ENCODE measurements at regions not wholly inside any gene's neighbourhood (a gene's known extent, or its start where the extent isn't known, plus 50 kb on each side); places are given as distances from the start of the nearest gene placed in this dataset.

- H3K23ac ChIP-seq (ENCODE audit: low read length), result no peak overlapping the region
- no peak overlapping the region for H3K4me2 ChIP-seq (ENCODE audit: low read length)
- no peak for DNase-seq
- H3K4ac ChIP-seq (ENCODE audit: low read depth, low read length), result no peak overlapping the region
- no peak overlapping the region for H4K12ac ChIP-seq (ENCODE audit: low read depth, low read length)
- H3K9ac ChIP-seq (ENCODE audit: low read length), result no peak overlapping the region
- H4K8ac ChIP-seq (ENCODE audit: low read depth, low read length), result no peak overlapping the region
- no peaks in the 10 kb centered on the region for H3K36me3 ChIP-seq (ENCODE audit: control insufficient read depth in 1 of 2, insufficient read depth in 2 of 2, low read length in 2 of 2)
- H2BK5ac ChIP-seq (ENCODE audit: low read depth, low read length, poor library complexity), result no peak overlapping the region
- no peak overlapping the region for H2BK120ac ChIP-seq (ENCODE audit: insufficient read depth, low read length, poor library complexity)
- no peak overlapping the region for H3K4me3 ChIP-seq (ENCODE audit: low read depth, low read length)
- H4K91ac ChIP-seq (ENCODE audit: low read depth, low read length), result no peak overlapping the region
- H3K9me3 ChIP-seq (ENCODE audit: insufficient read depth, low read depth, low read length), result peaks cover 7% of the 10 kb centered on the region
- H3K14ac ChIP-seq (ENCODE audit: low read length), result no peak overlapping the region
- no peaks in the 10 kb centered on the region for H3K27me3 ChIP-seq (ENCODE audit: insufficient read depth, low read length)
- no peaks in the 10 kb centered on the region for H3K79me1 ChIP-seq (ENCODE audit: low read length)
- 100% methylated on average over 2 of the region's 4 CpGs for WGBS (ENCODE audit: extremely low coverage, insufficient coverage, insufficient read length)
- no peak overlapping the region for H2AK5ac ChIP-seq (ENCODE audit: low read length)
- no peak overlapping the region for H3K18ac ChIP-seq (ENCODE audit: low read length)
- H2AFZ ChIP-seq (ENCODE audit: insufficient read depth, low read length, poor library complexity), result no peak overlapping the region
- H3K79me2 ChIP-seq (ENCODE audit: control insufficient read depth, insufficient read depth, low read length, poor library complexity), result no peaks in the 10 kb centered on the region
- no peak overlapping the region for H3K27ac ChIP-seq (ENCODE audit: low read depth, low read length)
- no peak overlapping the region for H2BK12ac ChIP-seq (ENCODE audit: low read length)
- peaks cover 0 to 4% of the 10 kb centered on the region in 2 experiments for H3K4me1 ChIP-seq (ENCODE audit: control insufficient read depth in 1 of 2, insufficient read depth in 2 of 2, low read length in 2 of 2)
Measured at GRCh38 chr2:116095636-116096035, 1653.2 kb downstream of the DPP10 start.

GRCh38 chr2:116098049-116098448 lies 1655.6 kb downstream of the DPP10 start:
- Histone ChIP-seq H3K27ac (ENCODE audit: low read depth, low read length) (no peak overlapping the region), H4K8ac (ENCODE audit: low read depth, low read length) (no peak overlapping the region), H2AFZ (ENCODE audit: insufficient read depth, low read length, poor library complexity) (no peak overlapping the region), H2AK5ac (ENCODE audit: low read length) (no peak overlapping the region), H3K27me3 (ENCODE audit: insufficient read depth, low read length) (no peaks in the 10 kb centered on the region), H3K4me1 (ENCODE audit: control insufficient read depth in 1 of 2, insufficient read depth in 2 of 2, low read length in 2 of 2) (peaks cover 0 to 4% of the 10 kb centered on the region in 2 experiments), H3K4ac (ENCODE audit: low read depth, low read length) (no peak overlapping the region), H3K14ac (ENCODE audit: low read length) (no peak overlapping the region), H2BK120ac (ENCODE audit: insufficient read depth, low read length, poor library complexity) (no peak overlapping the region), H3K9me3 (ENCODE audit: insufficient read depth, low read depth, low read length) (peaks cover 7% of the 10 kb centered on the region), H4K91ac (ENCODE audit: low read depth, low read length) (no peak overlapping the region), H3K4me2 (ENCODE audit: low read length) (no peak overlapping the region), H2BK12ac (ENCODE audit: low read length) (no peak overlapping the region), H3K36me3 (ENCODE audit: control insufficient read depth in 1 of 2, insufficient read depth in 2 of 2, low read length in 2 of 2) (no peaks in the 10 kb centered on the region), H3K18ac (ENCODE audit: low read length) (no peak overlapping the region), H3K9ac (ENCODE audit: low read length) (no peak overlapping the region), H3K4me3 (ENCODE audit: low read depth, low read length) (no peak overlapping the region), H3K79me1 (ENCODE audit: low read length) (no peaks in the 10 kb centered on the region), H2BK5ac (ENCODE audit: low read depth, low read length, poor library complexity) (no peak overlapping the region), H3K23ac (ENCODE audit: low read length) (no peak overlapping the region), H3K79me2 (ENCODE audit: control insufficient read depth, insufficient read depth, low read length, poor library complexity) (no peaks in the 10 kb centered on the region), H4K12ac (ENCODE audit: low read depth, low read length) (no peak overlapping the region)
- no CpG with 5 or more reads among the region's 5 CpGs for WGBS (ENCODE audit: extremely low coverage, insufficient coverage, insufficient read length)
- DNase-seq, result no peak

- H3K23ac ChIP-seq (ENCODE audit: low read length), result no peak overlapping the region
- H3K27me3 ChIP-seq (ENCODE audit: insufficient read depth, low read length), result no peaks in the 10 kb centered on the region
- no peaks in the 10 kb centered on the region for H3K36me3 ChIP-seq (ENCODE audit: control insufficient read depth in 1 of 2, insufficient read depth in 2 of 2, low read length in 2 of 2)
- H2BK5ac ChIP-seq (ENCODE audit: low read depth, low read length, poor library complexity), result no peak overlapping the region
- no peak overlapping the region for H3K18ac ChIP-seq (ENCODE audit: low read length)
- H3K9ac ChIP-seq (ENCODE audit: low read length), result no peak overlapping the region
- H2BK12ac ChIP-seq (ENCODE audit: low read length), result no peak overlapping the region
- no peaks in the 10 kb centered on the region for H3K79me2 ChIP-seq (ENCODE audit: control insufficient read depth, insufficient read depth, low read length, poor library complexity)
- no peak for DNase-seq
- H3K14ac ChIP-seq (ENCODE audit: low read length), result no peak overlapping the region
- H3K27ac ChIP-seq (ENCODE audit: low read depth, low read length), result no peak overlapping the region
- H3K4me3 ChIP-seq (ENCODE audit: low read depth, low read length), result no peak overlapping the region
- no peak overlapping the region for H4K8ac ChIP-seq (ENCODE audit: low read depth, low read length)
- no peaks in the 10 kb centered on the region for H3K4me1 ChIP-seq (ENCODE audit: control insufficient read depth in 1 of 2, insufficient read depth in 2 of 2, low read length in 2 of 2)
- H2AFZ ChIP-seq (ENCODE audit: insufficient read depth, low read length, poor library complexity), result no peak overlapping the region
- H4K12ac ChIP-seq (ENCODE audit: low read depth, low read length), result no peak overlapping the region
- WGBS (ENCODE audit: extremely low coverage, insufficient coverage, insufficient read length), result no CpG with 5 or more reads among the region's 1 CpG
- no peak overlapping the region for H3K4ac ChIP-seq (ENCODE audit: low read depth, low read length)
- no peak overlapping the region for H2AK5ac ChIP-seq (ENCODE audit: low read length)
- H3K9me3 ChIP-seq (ENCODE audit: insufficient read depth, low read depth, low read length), result no peaks in the 10 kb centered on the region
- no peak overlapping the region for H2BK120ac ChIP-seq (ENCODE audit: insufficient read depth, low read length, poor library complexity)
- no peak overlapping the region for H3K4me2 ChIP-seq (ENCODE audit: low read length)
- H4K91ac ChIP-seq (ENCODE audit: low read depth, low read length), result no peak overlapping the region
- H3K79me1 ChIP-seq (ENCODE audit: low read length), result no peaks in the 10 kb centered on the region
Measured at GRCh38 chr2:116109471-116109870, 1667.0 kb downstream of the DPP10 start.

GRCh38 chr2:116117845-116118244 lies 1675.4 kb downstream of the DPP10 start:
- H2AK5ac ChIP-seq (ENCODE audit: low read length), result no peak overlapping the region
- WGBS (ENCODE audit: extremely low coverage, insufficient coverage, insufficient read length), result no CpG with 5 or more reads among the region's 1 CpG
- H3K27ac ChIP-seq (ENCODE audit: low read depth, low read length), result no peak overlapping the region
- H4K12ac ChIP-seq (ENCODE audit: low read depth, low read length), result no peak overlapping the region
- H4K91ac ChIP-seq (ENCODE audit: low read depth, low read length), result no peak overlapping the region
- no peaks in the 10 kb centered on the region for H3K79me2 ChIP-seq (ENCODE audit: control insufficient read depth, insufficient read depth, low read length, poor library complexity)
- H3K4me2 ChIP-seq (ENCODE audit: low read length), result no peak overlapping the region
- H3K79me1 ChIP-seq (ENCODE audit: low read length), result no peaks in the 10 kb centered on the region
- no peak overlapping the region for H2BK12ac ChIP-seq (ENCODE audit: low read length)
- H3K4ac ChIP-seq (ENCODE audit: low read depth, low read length), result no peak overlapping the region
- no peak overlapping the region for H3K23ac ChIP-seq (ENCODE audit: low read length)
- H3K18ac ChIP-seq (ENCODE audit: low read length), result no peak overlapping the region
- H2BK120ac ChIP-seq (ENCODE audit: insufficient read depth, low read length, poor library complexity), result no peak overlapping the region
- no peaks in the 10 kb centered on the region for H3K4me1 ChIP-seq (ENCODE audit: control insufficient read depth in 1 of 2, insufficient read depth in 2 of 2, low read length in 2 of 2)
- H3K27me3 ChIP-seq (ENCODE audit: insufficient read depth, low read length), result no peaks in the 10 kb centered on the region
- no peak overlapping the region for H4K8ac ChIP-seq (ENCODE audit: low read depth, low read length)
- no peak for DNase-seq
- H2BK5ac ChIP-seq (ENCODE audit: low read depth, low read length, poor library complexity), result no peak overlapping the region
- no peaks in the 10 kb centered on the region for H3K9me3 ChIP-seq (ENCODE audit: insufficient read depth, low read depth, low read length)
- H3K36me3 ChIP-seq (ENCODE audit: control insufficient read depth in 1 of 2, insufficient read depth in 2 of 2, low read length in 2 of 2), result no peaks in the 10 kb centered on the region
- no peak overlapping the region for H3K9ac ChIP-seq (ENCODE audit: low read length)
- no peak overlapping the region for H2AFZ ChIP-seq (ENCODE audit: insufficient read depth, low read length, poor library complexity)
- H3K14ac ChIP-seq (ENCODE audit: low read length), result no peak overlapping the region
- H3K4me3 ChIP-seq (ENCODE audit: low read depth, low read length), result no peak overlapping the region

Measured in trophoblast cell (in vitro differentiated cells and primary cell).